ENCODE measurements at regions not wholly inside any gene's neighbourhood (a gene's known extent, or its start where the extent isn't known, plus 50 kb on each side); places are given as distances from the start of the nearest gene placed in this dataset.

DNA sequence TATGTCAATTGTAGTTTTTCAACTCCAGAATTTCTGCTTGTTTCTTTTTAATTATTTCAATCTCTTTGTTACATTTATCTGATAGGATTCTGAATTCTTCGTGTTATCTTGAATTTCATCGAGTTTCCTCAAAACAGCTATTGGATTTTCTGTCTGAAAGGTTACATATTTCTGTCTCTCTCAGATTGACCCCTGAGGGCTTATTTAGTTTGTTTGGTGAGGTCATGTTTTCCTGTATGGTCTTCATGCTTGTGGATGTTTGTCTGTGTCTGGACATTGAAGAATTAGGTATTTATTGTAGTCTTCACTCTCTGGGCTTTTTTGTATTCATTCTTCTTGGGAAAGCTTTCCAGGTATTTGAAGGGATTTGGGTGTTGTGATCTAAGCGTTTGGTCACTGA lies 85.6 kb downstream of the SNAPC1 start:
- TF ChIP-seq, protein P1, sequence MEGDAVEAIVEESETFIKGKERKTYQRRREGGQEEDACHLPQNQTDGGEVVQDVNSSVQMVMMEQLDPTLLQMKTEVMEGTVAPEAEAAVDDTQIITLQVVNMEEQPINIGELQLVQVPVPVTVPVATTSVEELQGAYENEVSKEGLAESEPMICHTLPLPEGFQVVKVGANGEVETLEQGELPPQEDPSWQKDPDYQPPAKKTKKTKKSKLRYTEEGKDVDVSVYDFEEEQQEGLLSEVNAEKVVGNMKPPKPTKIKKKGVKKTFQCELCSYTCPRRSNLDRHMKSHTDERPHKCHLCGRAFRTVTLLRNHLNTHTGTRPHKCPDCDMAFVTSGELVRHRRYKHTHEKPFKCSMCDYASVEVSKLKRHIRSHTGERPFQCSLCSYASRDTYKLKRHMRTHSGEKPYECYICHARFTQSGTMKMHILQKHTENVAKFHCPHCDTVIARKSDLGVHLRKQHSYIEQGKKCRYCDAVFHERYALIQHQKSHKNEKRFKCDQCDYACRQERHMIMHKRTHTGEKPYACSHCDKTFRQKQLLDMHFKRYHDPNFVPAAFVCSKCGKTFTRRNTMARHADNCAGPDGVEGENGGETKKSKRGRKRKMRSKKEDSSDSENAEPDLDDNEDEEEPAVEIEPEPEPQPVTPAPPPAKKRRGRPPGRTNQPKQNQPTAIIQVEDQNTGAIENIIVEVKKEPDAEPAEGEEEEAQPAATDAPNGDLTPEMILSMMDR (IDR thresholded peaks at IDR 0.05), result no peak
- TF ChIP-seq ZFX (IDR thresholded peaks at IDR 0.05; ENCODE audit: borderline replicate concordance), result no peak

All from 22Rv1 (cell line).